Calu3 (cell line): ENCODE measurements at regions not wholly inside any gene's neighbourhood (a gene's known extent, or its start where the extent isn't known, plus 50 kb on each side); places are given as distances from the start of the nearest gene placed in this dataset.

Experiments used
- BruUV-seq: library from RNA; stranded (reverse); fragments of 400-500 nt; replicated peaks from 2 replicates; lab custom pipeline; 2021; lab: Mats Ljungman, UMichigan
- CTCF ChIA-PET: fragments of 300-600 bp; sonication (Branson Sonifier 250); formaldehyde crosslinking; loops from one replicate; lab custom pipeline; 2022; ENCODE audit warnings: antibody characterized with exemption; lab: Charles Lee
- DNase-seq: peaks from one replicate; pipeline ENCODE4 v3.0.0; 2022
- H3K27ac Mint-ChIP-seq: one replicate; pipeline ENCODE4 v1.8.0; 2022; ENCODE audit warnings: mixed read lengths; ENCODE audit not compliant: unreplicated experiment
- H3K27me3 Mint-ChIP-seq: one replicate; pipeline ENCODE4 v1.8.0; 2022; ENCODE audit warnings: mixed read lengths; ENCODE audit not compliant: unreplicated experiment
- H3K36me3 Mint-ChIP-seq: one replicate; pipeline ENCODE4 v1.8.0; 2022; ENCODE audit warnings: mild to moderate bottlenecking, moderate library complexity, mixed read lengths; ENCODE audit not compliant: insufficient read depth, unreplicated experiment
- H3K4me1 Mint-ChIP-seq: one replicate; pipeline ENCODE4 v1.8.0; 2022; ENCODE audit warnings: mild to moderate bottlenecking, low read depth, mixed read lengths; ENCODE audit not compliant: unreplicated experiment
- H3K4me3 Mint-ChIP-seq: one replicate; pipeline ENCODE4 v1.8.0; 2022; ENCODE audit warnings: mild to moderate bottlenecking, low read depth, moderate library complexity, mixed read lengths; ENCODE audit not compliant: unreplicated experiment
- H3K9me3 Mint-ChIP-seq: one replicate; pipeline ENCODE4 v1.8.0; 2022; ENCODE audit warnings: low read depth, mixed read lengths; ENCODE audit not compliant: unreplicated experiment
- CTCF ChIP-seq: fragments of 200-600 bp; IDR thresholded peaks from one replicate; pipeline ENCODE4 v1.8.0; 2022; ENCODE audit warnings: antibody characterized with exemption; ENCODE audit not compliant: unreplicated experiment
- intact Hi-C: fragments of 100-400 bp; cut with micrococcal nuclease; formaldehyde crosslinking; loops from one replicate; pipeline ENCODE4 v1.10.0; 2022; ENCODE audit not compliant: unreplicated experiment

GRCh38 chr11:97143463-97143862, 753.6 kb downstream of the JRKL start:
- H3K4me3 Mint-ChIP-seq = no peak overlapping the region
- no peak overlapping the region for H3K27ac Mint-ChIP-seq
- peaks cover 3% of the 10 kb centered on the region for H3K9me3 Mint-ChIP-seq
- BruUV-seq = no TSS peak
- no peaks in the 10 kb centered on the region for H3K27me3 Mint-ChIP-seq
- no peak for DNase-seq
- H3K36me3 Mint-ChIP-seq = no peaks in the 10 kb centered on the region
- no peaks in the 10 kb centered on the region for H3K4me1 Mint-ChIP-seq
- no peak for TF ChIP-seq CTCF
- intact Hi-C loops = no loop called here
- CTCF ChIA-PET = no interaction called here

- intact Hi-C loops = no loop called here
- Mint-ChIP-seq H3K4me1 (no peaks in the 10 kb centered on the region), H3K4me3 (no peak overlapping the region), H3K27ac (no peak overlapping the region), H3K27me3 (no peaks in the 10 kb centered on the region), H3K36me3 (no peaks in the 10 kb centered on the region), H3K9me3 (no peaks in the 10 kb centered on the region)
- DNase-seq = no peak
- CTCF ChIA-PET = no interaction called here
- no peak for TF ChIP-seq CTCF
- BruUV-seq = no TSS peak
Measured at GRCh38 chr11:97149741-97150140, 759.9 kb downstream of the JRKL start.

- no peaks in the 10 kb centered on the region for H3K27me3 Mint-ChIP-seq
Measured at GRCh38 chr11:97157221-97157740, 767.5 kb downstream of the JRKL start.

GRCh38 chr11:97158243-97158642, 768.4 kb downstream of the JRKL start:
- Mint-ChIP-seq H3K27ac (no peak overlapping the region), H3K4me3 (no peak overlapping the region), H3K36me3 (no peaks in the 10 kb centered on the region), H3K4me1 (no peaks in the 10 kb centered on the region), H3K9me3 (peaks cover 6% of the 10 kb centered on the region), H3K27me3 (no peaks in the 10 kb centered on the region)
- TF ChIP-seq CTCF = no peak
- CTCF ChIA-PET = no interaction called here
- no TSS peak for BruUV-seq
- DNase-seq = no peak
- intact Hi-C loops = no loop called here

More at GRCh38 chr11:97157221-97157740, 767.5 kb downstream of the JRKL start:
- no peaks in the 10 kb centered on the region for H3K36me3 Mint-ChIP-seq
- H3K4me3 Mint-ChIP-seq = no peak overlapping the region
- DNase-seq = no peak
- H3K4me1 Mint-ChIP-seq = no peaks in the 10 kb centered on the region
- TF ChIP-seq CTCF = no peak
- CTCF ChIA-PET = no interaction called here
- H3K27ac Mint-ChIP-seq = no peak overlapping the region
- intact Hi-C loops = no loop called here
- BruUV-seq = no TSS peak
- H3K9me3 Mint-ChIP-seq = peaks cover 2% of the 10 kb centered on the region
